A673 (cell line): ENCODE measurements at regions not wholly inside any gene's neighbourhood (a gene's known extent, or its start where the extent isn't known, plus 50 kb on each side); places are given as distances from the start of the nearest gene placed in this dataset.

Experiments
- EZH2 ChIP-seq: fragments of 200-600 bp; sonication (generic); IDR thresholded peaks from 2 replicates; pipeline ENCODE4 v1.6.1; 2017; ENCODE audit warnings: borderline replicate concordance, low read depth, mild to moderate bottlenecking, mixed read lengths, antibody characterized with exemption, low read length; ENCODE audit not compliant: poor library complexity, severe bottlenecking
- TF ChIP-seq, protein P1 (sequence below): fragments of 300-800, 200-600 bp; sonication (generic); conservative IDR thresholded peaks from 2 replicates; pipeline ENCODE4 v1.5.1; 2017; ENCODE audit warnings: low read depth, mild to moderate bottlenecking, antibody characterized with exemption, low read length, moderate library complexity, mixed read lengths

DNA sequence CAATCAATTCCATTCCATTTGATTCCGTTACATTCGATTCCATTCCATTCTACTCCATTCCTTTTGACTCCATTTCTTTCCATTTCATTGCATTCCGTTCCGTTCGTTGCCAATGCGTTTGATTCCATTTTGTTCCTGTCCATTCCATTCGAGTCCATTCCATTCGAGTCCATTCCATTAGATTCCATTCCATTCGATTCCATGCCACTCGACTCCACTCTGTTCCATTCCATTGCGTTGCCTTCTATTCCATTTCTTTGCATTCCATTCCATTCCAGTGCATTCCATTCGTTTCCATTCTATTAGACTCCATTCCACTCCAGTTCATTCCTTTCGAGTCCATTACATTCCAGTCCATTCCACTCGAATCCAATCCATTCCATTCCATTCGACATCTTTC, 2587.5 kb upstream of the TPTE start:
- TF ChIP-seq EZH2: no peak
- TF ChIP-seq, protein P1, sequence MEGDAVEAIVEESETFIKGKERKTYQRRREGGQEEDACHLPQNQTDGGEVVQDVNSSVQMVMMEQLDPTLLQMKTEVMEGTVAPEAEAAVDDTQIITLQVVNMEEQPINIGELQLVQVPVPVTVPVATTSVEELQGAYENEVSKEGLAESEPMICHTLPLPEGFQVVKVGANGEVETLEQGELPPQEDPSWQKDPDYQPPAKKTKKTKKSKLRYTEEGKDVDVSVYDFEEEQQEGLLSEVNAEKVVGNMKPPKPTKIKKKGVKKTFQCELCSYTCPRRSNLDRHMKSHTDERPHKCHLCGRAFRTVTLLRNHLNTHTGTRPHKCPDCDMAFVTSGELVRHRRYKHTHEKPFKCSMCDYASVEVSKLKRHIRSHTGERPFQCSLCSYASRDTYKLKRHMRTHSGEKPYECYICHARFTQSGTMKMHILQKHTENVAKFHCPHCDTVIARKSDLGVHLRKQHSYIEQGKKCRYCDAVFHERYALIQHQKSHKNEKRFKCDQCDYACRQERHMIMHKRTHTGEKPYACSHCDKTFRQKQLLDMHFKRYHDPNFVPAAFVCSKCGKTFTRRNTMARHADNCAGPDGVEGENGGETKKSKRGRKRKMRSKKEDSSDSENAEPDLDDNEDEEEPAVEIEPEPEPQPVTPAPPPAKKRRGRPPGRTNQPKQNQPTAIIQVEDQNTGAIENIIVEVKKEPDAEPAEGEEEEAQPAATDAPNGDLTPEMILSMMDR: no peak
